Type B pancreatic cell (in vitro differentiated cells): ENCODE measurements at regions not wholly inside any gene's neighbourhood (a gene's known extent, or its start where the extent isn't known, plus 50 kb on each side); places are given as distances from the start of the nearest gene placed in this dataset.

ENCODE experiments used
- DNase-seq: peaks from one replicate; pipeline ENCODE4 v3.0.0; 2021; ENCODE audit warnings: mixed read lengths; ENCODE audit not compliant: unreplicated experiment; ENCODE audit errors: extremely low spot score
- H3K27ac Mint-ChIP-seq: 2 replicates; pipeline ENCODE4 v1.8.0; 2021; ENCODE audit warnings: mild to moderate bottlenecking, mixed read lengths
- H3K27me3 Mint-ChIP-seq: 2 replicates; pipeline ENCODE4 v1.8.0; 2021; ENCODE audit warnings: mixed read lengths
- H3K36me3 Mint-ChIP-seq: 2 replicates; pipeline ENCODE4 v1.8.0; 2021; ENCODE audit warnings: mixed read lengths
- H3K4me1 Mint-ChIP-seq: one replicate; pipeline ENCODE4 v1.8.0; 2021; ENCODE audit warnings: mixed read lengths; ENCODE audit not compliant: unreplicated experiment
- H3K4me3 Mint-ChIP-seq: 2 replicates; pipeline ENCODE4 v1.8.0; 2021; ENCODE audit warnings: mild to moderate bottlenecking, mixed read lengths
- H3K9me3 Mint-ChIP-seq: 2 replicates; pipeline ENCODE4 v1.8.0; 2021; ENCODE audit warnings: mixed read lengths
- TF ChIP-seq, protein P1 (sequence below): fragments of 200-600 bp; sonication (generic); conservative IDR thresholded peaks from 2 replicates; pipeline ENCODE4 v1.5.0; 2021; ENCODE audit warnings: antibody characterized with exemption, mild to moderate bottlenecking

GRCh38 chr11:128399251-128400121 lies 187.9 kb downstream of the ETS1 start:
- DNase-seq: no peak
- TF ChIP-seq, protein P1, sequence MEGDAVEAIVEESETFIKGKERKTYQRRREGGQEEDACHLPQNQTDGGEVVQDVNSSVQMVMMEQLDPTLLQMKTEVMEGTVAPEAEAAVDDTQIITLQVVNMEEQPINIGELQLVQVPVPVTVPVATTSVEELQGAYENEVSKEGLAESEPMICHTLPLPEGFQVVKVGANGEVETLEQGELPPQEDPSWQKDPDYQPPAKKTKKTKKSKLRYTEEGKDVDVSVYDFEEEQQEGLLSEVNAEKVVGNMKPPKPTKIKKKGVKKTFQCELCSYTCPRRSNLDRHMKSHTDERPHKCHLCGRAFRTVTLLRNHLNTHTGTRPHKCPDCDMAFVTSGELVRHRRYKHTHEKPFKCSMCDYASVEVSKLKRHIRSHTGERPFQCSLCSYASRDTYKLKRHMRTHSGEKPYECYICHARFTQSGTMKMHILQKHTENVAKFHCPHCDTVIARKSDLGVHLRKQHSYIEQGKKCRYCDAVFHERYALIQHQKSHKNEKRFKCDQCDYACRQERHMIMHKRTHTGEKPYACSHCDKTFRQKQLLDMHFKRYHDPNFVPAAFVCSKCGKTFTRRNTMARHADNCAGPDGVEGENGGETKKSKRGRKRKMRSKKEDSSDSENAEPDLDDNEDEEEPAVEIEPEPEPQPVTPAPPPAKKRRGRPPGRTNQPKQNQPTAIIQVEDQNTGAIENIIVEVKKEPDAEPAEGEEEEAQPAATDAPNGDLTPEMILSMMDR: no peak
- Mint-ChIP-seq H3K36me3 (no peaks in the 10 kb centered on the region), H3K4me3 (no peak overlapping the region), H3K27ac (no peak overlapping the region), H3K9me3 (no peaks in the 10 kb centered on the region), H3K27me3 (peaks cover 3% of the 10 kb centered on the region), H3K4me1 (peaks cover 30% of the 10 kb centered on the region)

DNA sequence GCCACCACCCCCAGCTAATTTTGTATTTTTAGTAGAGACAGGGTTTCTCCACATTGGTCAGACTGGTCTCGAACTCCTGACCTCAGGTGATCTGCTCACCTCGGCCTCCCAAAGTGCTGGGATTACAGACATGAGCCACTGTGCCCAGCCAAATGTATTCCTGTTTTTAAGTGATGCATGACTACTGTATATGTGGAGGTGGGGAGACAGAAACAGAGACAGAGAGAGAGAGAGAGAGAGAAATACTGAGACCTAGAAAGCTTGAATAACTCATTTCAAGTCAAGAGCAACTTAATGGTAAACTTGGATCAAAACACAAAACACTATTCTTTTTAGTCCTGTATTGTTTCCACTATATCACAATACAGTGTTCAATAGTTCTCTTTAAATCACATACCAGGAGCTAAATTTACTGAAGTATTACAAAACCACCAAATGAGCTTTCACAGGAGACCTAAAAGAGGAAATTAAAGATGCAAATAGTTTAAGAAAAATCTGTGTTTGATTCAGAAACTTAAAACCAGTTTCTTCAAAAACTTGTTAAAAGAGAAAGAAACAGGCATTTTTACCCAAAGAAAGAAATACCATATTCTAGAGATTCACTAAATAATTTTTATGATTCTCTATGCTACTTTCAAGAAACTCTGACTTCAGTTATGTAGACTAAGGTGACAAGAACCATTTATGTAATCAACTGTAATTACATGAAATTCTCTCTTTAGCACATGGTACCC lies 188.7 kb downstream of the ETS1 start:
- Mint-ChIP-seq H3K36me3 (no peaks in the 10 kb centered on the region), H3K27me3 (peaks cover 3% of the 10 kb centered on the region), H3K4me1 (peaks cover 32% of the 10 kb centered on the region), H3K4me3 (no peak overlapping the region), H3K27ac (no peak overlapping the region), H3K9me3 (no peaks in the 10 kb centered on the region)
- TF ChIP-seq, protein P1: no peak
- no peak for DNase-seq

DNA sequence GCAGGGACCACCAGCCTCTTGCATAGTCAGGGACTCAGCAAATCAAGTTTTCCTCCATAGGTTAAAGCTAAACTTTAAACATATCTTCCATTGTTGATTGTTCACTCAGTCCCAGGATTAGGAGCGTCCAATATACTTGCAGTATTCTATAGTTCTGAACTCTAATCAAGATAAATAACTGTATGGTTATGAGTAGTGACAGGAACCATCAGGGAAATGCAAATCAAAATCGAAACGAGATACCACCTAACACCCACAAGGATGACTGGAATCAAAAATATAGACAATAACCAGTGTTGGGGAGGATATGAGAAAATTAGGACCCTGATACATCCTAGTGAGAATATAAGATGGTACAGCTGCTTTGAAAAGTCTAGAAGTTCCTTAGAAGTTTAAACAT lies 190.0 kb downstream of the ETS1 start:
- Mint-ChIP-seq H3K4me3 (no peak overlapping the region), H3K9me3 (no peaks in the 10 kb centered on the region), H3K4me1 (peaks cover 38% of the 10 kb centered on the region), H3K27ac (no peak overlapping the region), H3K27me3 (no peaks in the 10 kb centered on the region), H3K36me3 (no peaks in the 10 kb centered on the region)
- TF ChIP-seq, protein P1: no peak
- no peak for DNase-seq

- Mint-ChIP-seq H3K4me1 (peaks cover 28% of the 10 kb centered on the region), H3K9me3 (no peaks in the 10 kb centered on the region), H3K27me3 (no peaks in the 10 kb centered on the region), H3K27ac (no peak overlapping the region), H3K36me3 (no peaks in the 10 kb centered on the region), H3K4me3 (no peak overlapping the region)
- no peak for DNase-seq
- TF ChIP-seq, protein P1: no peak
Measured at GRCh38 chr11:128394431-128395089, 192.8 kb downstream of the ETS1 start.

GRCh38 chr11:128392259-128392658 lies 195.1 kb downstream of the ETS1 start:
- no peak for DNase-seq
- H3K4me3 Mint-ChIP-seq: no peak overlapping the region
- H3K27me3 Mint-ChIP-seq: peaks cover under 1% of the 10 kb centered on the region
- H3K4me1 Mint-ChIP-seq: peaks cover 37% of the 10 kb centered on the region
- H3K9me3 Mint-ChIP-seq: no peaks in the 10 kb centered on the region
- H3K36me3 Mint-ChIP-seq: no peaks in the 10 kb centered on the region
- TF ChIP-seq, protein P1: no peak
- no peak overlapping the region for H3K27ac Mint-ChIP-seq
